OCI-LY3 (cell line): ENCODE measurements at regions not wholly inside any gene's neighbourhood (a gene's known extent, or its start where the extent isn't known, plus 50 kb on each side); places are given as distances from the start of the nearest gene placed in this dataset.
"Not testable (repeated sequence)": the region's sequence is repeated elsewhere in the genome, so short reads cannot be mapped to it uniquely, and the experiment has no call there.

Experiments used
- H2AFZ ChIP-seq: fragments of 200-600, 300-600 bp; shearing (Covaris generic); 2 replicates; pipeline ENCODE4 v1.6.0; 2014; ENCODE audit warnings: antibody characterized with exemption, low read depth, low read length
- H3K27ac ChIP-seq: fragments of 200-600, 300-600 bp; sonication (generic); 2 replicates; pipeline ENCODE4 v1.5.1; 2014; ENCODE audit warnings: mild to moderate bottlenecking, low read length, moderate library complexity, mixed read lengths
- H3K27me3 ChIP-seq: fragments of 200-600, 300-600 bp; sonication (generic); 2 replicates; pipeline ENCODE4 v1.6.1; 2014; ENCODE audit warnings: low read depth, low read length, mixed read lengths
- H3K36me3 ChIP-seq: fragments of 200-600, 300-600 bp; sonication (generic); replicated peaks from 2 replicates; pipeline ENCODE3; 2014; ENCODE audit warnings: low read depth, low read length, mixed read lengths
- H3K4me1 ChIP-seq: fragments of 300-600, 200-600 bp; sonication (generic); 2 replicates; pipeline ENCODE4 v1.6.1; 2014; ENCODE audit warnings: low read length, mixed read lengths
- H3K4me2 ChIP-seq: fragments of 200-600, 300-600 bp; sonication (generic); 2 replicates; pipeline ENCODE4 v1.6.1; 2014; ENCODE audit warnings: low read length, mixed read lengths
- H3K4me3 ChIP-seq: fragments of 300-600, 200-600 bp; sonication (generic); 2 replicates; pipeline ENCODE4 v1.5.1; 2014; ENCODE audit warnings: antibody characterized with exemption, mild to moderate bottlenecking, low read length, moderate library complexity
- H3K79me2 ChIP-seq: fragments of 300-600, 200-600 bp; shearing (Covaris generic); 2 replicates; pipeline ENCODE4 v1.6.1; 2014; ENCODE audit warnings: mild to moderate bottlenecking, low read length, mixed read lengths
- H3K9ac ChIP-seq: fragments of 300-600, 200-600 bp; shearing (Covaris generic); 2 replicates; pipeline ENCODE4 v1.6.0; 2014; ENCODE audit warnings: mild to moderate bottlenecking, low read length, moderate library complexity
- H3K9me3 ChIP-seq: fragments of 200-600, 300-600 bp; shearing (Covaris generic); 2 replicates; pipeline ENCODE4 v1.6.1; 2014; ENCODE audit warnings: low read length, mixed read lengths; ENCODE audit not compliant: insufficient read depth
- H4K20me1 ChIP-seq: fragments of 200-600, 300-600 bp; sonication (generic); 2 replicates; pipeline ENCODE4 v1.6.1; 2016; ENCODE audit warnings: low read length, mixed read lengths; ENCODE audit not compliant: insufficient read depth
- EZH2phosphoT487 ChIP-seq: fragments of 200-600 bp; shearing (Covaris generic); IDR thresholded peaks from 2 replicates; pipeline ENCODE4 v1.6.1; 2018; ENCODE audit warnings: antibody characterized with exemption, mixed run types, low read depth
- TF ChIP-seq, protein P1 (sequence below): fragments of 200-600, 300-600 bp; sonication (generic); IDR thresholded peaks from 2 replicates; pipeline ENCODE4 v1.5.1; 2014; ENCODE audit warnings: antibody characterized with exemption, low read length, low read depth

DNA sequence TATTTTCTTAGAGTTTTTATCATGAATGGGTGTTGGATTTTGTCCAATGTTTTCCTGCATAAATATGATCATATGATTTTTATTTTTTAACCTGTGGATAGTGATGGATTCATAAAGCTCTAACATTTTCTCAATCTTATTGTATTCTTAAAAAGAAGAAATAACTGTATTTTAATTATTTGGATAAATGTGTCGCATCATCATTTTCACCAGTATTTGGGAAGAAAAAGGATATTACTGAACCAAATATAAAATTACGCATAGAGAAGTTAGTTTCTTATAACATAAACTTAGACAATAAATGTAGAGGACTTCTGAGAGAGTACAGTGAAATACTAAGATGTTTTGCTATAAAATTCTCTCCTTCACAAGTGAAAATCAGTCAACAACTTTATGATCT, 126.0 kb upstream of the CHST9 start:
- Histone ChIP-seq H3K4me3 (no peak overlapping the region), H4K20me1 (no peaks in the 10 kb centered on the region), H3K4me2 (no peak overlapping the region), H3K9me3 (no peaks in the 10 kb centered on the region), H2AFZ (no peak overlapping the region), H3K4me1 (no peaks in the 10 kb centered on the region), H3K27me3 (no peaks in the 10 kb centered on the region), H3K27ac (no peak overlapping the region), H3K9ac (no peak overlapping the region), H3K36me3 (no peaks in the 10 kb centered on the region), H3K79me2 (no peaks in the 10 kb centered on the region)
- TF ChIP-seq, protein P1, sequence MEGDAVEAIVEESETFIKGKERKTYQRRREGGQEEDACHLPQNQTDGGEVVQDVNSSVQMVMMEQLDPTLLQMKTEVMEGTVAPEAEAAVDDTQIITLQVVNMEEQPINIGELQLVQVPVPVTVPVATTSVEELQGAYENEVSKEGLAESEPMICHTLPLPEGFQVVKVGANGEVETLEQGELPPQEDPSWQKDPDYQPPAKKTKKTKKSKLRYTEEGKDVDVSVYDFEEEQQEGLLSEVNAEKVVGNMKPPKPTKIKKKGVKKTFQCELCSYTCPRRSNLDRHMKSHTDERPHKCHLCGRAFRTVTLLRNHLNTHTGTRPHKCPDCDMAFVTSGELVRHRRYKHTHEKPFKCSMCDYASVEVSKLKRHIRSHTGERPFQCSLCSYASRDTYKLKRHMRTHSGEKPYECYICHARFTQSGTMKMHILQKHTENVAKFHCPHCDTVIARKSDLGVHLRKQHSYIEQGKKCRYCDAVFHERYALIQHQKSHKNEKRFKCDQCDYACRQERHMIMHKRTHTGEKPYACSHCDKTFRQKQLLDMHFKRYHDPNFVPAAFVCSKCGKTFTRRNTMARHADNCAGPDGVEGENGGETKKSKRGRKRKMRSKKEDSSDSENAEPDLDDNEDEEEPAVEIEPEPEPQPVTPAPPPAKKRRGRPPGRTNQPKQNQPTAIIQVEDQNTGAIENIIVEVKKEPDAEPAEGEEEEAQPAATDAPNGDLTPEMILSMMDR: no peak
- no peak for TF ChIP-seq EZH2phosphoT487

DNA sequence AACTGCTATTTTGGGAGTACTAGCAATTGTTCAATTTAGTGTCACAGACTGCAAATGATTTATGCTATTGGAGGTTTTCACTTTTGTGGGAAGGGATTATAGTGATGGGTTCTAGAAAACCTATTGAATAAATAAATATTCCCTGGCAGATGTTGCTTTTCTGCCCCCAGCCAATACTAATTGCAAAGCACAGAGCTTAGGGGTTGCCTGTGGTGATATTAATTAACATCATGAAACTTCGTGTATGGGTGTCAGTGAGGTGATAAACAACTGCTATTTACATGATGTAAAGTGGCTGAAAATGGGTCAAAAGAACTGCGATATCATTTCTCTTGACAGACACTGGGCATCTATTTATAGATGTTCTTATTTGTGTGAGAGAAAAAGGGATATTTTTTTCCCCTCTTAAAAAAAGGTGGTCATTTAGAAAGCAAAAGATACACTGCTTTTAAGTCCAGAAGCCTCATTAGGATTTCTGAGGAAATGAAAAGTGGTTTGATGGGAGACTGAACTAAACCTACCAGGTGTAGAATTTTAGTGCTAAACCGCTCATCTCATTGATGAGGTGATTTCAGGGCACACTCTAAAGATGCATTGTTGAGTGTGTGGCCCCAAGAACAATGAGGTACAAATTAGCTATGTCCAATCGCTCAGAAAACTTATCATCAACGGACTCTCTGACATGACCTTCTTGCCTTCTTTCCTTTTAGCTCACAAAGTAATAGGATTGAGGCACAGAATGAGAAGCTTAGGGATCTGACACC, 116.7 kb upstream of the CHST9 start:
- TF ChIP-seq, protein P1: no peak
- TF ChIP-seq EZH2phosphoT487: no peak
- no peak overlapping the region for H2AFZ ChIP-seq
- H3K4me3 ChIP-seq: no peak overlapping the region
- no peak overlapping the region for H3K27ac ChIP-seq
- no peaks in the 10 kb centered on the region for H4K20me1 ChIP-seq
- peaks cover 5% of the 10 kb centered on the region; the same call in 1 of the 2 replicates for H3K4me1 ChIP-seq
- H3K36me3 ChIP-seq: no peaks in the 10 kb centered on the region
- H3K9me3 ChIP-seq: no peaks in the 10 kb centered on the region
- no peaks in the 10 kb centered on the region for H3K27me3 ChIP-seq
- no peak overlapping the region for H3K9ac ChIP-seq
- H3K4me2 ChIP-seq: no peak overlapping the region
- H3K79me2 ChIP-seq: no peaks in the 10 kb centered on the region

GRCh38 chr18:27298214-27298804, 113.2 kb upstream of the CHST9 start:
- H3K79me2 ChIP-seq: no peaks in the 10 kb centered on the region
- no peak overlapping the region for H2AFZ ChIP-seq
- peak overlapping the region; percentile 21 for H3K4me2 ChIP-seq
- 0 out of 2 replicates have a peak overlapping the region, but pooled peaks have one; percentile 26 for H3K4me3 ChIP-seq
- no peak overlapping the region for H3K27ac ChIP-seq
- no peaks in the 10 kb centered on the region for H3K36me3 ChIP-seq
- H3K9me3 ChIP-seq: no peaks in the 10 kb centered on the region
- H4K20me1 ChIP-seq: no peaks in the 10 kb centered on the region
- TF ChIP-seq EZH2phosphoT487: no peak
- TF ChIP-seq, protein P1: peak; percentile 66
- peaks cover 5% of the 10 kb centered on the region; the same call in 1 of the 2 replicates for H3K4me1 ChIP-seq
- H3K9ac ChIP-seq: no peak overlapping the region
- H3K27me3 ChIP-seq: no peaks in the 10 kb centered on the region

GRCh38 chr18:27285973-27286562, 101.0 kb upstream of the CHST9 start:
- not testable (repeated sequence) for H3K4me2 ChIP-seq, H3K4me1 ChIP-seq, H3K4me3 ChIP-seq, H3K27ac ChIP-seq, H3K36me3 ChIP-seq, H3K9ac ChIP-seq, H2AFZ ChIP-seq, H3K27me3 ChIP-seq, H3K9me3 ChIP-seq, H4K20me1 ChIP-seq, H3K79me2 ChIP-seq
